GM23338 (cell line): ENCODE measurements at regions not wholly inside any gene's neighbourhood (a gene's known extent, or its start where the extent isn't known, plus 50 kb on each side); places are given as distances from the start of the nearest gene placed in this dataset. TPM values are rescaled to one million over a fixed set of nuclear protein-coding genes. Genes with fewer than 3 reads are reported as not detected.

Source experiments
- small RNA-seq: library from RNA; depleted of rRNA; stranded (forward); fragments of <200 nt; gene quantifications from one replicate; pipeline ENCODE3, GENCODE V24; 2014; ENCODE audit warnings: low replicate concordance

Small RNA genes lying in the stretch of these regions (small RNA-seq; reads per million reads assigned to genes)
- not detected for gene AL356095.1
